Epidermal melanocyte (primary cell): ENCODE measurements at regions not wholly inside any gene's neighbourhood (a gene's known extent, or its start where the extent isn't known, plus 50 kb on each side); places are given as distances from the start of the nearest gene placed in this dataset.

ENCODE experiments used
- DNase-seq: peaks from one replicate; pipeline ENCODE4 v3.0.0; 2011; ENCODE audit warnings: low spot score; ENCODE audit not compliant: insufficient read length

- no peak for DNase-seq
These were observed 121.9 kb downstream of the SETD4 start for GRCh38 chr21:35938446-35938845.

DNA sequence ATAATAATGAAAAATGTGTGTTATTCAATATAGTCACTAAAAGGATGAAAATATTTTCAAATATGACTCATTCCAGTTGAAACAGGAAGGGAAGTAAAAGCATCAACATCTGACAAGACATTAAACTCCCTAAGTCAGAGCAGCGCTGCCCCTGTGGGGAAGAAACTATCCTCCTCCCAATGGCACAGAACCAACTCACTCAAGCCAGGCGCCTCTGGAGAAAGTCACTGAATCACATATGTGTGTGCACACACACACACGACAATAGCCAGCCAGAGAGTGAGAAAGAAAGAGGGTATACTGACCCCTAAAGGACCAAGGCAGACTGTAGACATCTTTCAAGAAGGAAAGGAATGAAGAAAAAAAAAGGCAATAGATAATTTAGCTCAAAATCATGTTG lies 126.9 kb downstream of the SETD4 start:
- DNase-seq, result peak; percentile 42

DNA sequence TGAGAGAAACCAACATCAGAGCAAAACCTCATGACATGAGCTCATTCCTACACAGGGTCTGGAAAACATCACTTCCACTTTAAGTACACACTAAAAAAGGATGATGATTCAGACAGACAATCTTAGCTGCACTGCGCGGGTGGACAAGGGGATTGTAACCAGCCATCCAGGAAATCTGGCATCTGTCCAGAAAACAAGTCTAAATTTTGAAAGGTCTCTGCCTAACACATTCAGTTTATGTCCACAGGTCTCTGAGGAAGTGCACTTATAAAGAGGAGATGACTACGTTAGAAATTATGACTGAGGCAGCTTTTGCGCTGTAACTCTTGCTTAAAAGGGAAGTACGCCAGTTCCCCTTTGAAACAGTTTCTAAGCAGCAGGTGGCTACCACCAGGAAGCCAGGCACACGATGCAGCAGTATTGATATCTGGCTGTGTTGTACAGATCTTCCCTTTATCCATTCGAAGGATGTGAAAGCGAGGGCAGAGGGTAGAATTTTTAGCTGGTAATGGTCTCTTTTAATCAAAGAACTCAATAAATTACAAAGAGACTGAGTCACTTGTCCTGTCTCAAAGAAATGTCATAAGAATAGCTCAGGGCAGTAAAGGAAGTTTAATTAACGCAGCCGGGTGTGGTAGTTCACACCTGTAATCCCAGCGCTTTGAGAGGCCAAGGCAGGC lies 128.0 kb downstream of the SETD4 start:
- DNase-seq, result no peak

DNA sequence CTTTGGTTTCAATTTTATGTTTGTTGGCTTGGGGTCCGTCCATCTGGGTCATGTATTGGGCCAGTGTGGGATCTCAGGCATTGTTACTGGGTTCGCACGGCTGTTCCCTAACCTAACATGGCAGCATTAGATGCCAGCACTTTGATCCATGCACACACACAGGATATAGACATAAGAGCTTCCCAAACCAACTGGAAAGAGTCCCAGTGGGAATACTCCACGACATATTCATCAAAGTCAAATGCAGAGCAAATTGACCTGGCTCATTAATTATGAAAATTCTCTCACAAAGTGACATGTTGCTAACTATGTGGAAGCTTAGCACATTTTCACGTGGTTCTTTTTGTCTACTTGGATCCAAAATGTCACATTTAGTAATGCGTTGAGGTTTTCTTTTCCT lies 130.4 kb downstream of the SETD4 start:
- no peak for DNase-seq

DNA sequence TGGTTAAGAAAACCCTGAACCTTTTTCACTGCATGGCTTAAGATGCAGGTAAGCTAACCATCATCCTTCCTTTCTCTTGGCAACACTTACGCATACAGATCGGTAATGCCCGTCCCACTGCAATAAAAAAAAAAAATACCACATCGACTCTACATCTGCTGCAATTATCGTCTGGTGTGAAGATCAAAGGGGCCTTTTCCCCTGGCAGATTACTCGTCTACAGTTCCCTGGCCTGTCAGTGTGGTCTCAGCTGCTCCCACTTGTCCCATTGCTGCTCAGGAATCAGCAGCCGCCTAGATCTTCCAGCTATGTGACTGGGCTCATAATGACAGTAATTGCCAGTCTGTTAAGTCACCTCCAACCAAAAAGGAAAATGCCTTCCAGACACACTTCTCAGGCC lies 133.1 kb downstream of the SETD4 start:
- DNase-seq, result no peak

GRCh38 chr21:35926003-35926740 lies 134.2 kb downstream of the SETD4 start:
- DNase-seq, result no peak

DNA sequence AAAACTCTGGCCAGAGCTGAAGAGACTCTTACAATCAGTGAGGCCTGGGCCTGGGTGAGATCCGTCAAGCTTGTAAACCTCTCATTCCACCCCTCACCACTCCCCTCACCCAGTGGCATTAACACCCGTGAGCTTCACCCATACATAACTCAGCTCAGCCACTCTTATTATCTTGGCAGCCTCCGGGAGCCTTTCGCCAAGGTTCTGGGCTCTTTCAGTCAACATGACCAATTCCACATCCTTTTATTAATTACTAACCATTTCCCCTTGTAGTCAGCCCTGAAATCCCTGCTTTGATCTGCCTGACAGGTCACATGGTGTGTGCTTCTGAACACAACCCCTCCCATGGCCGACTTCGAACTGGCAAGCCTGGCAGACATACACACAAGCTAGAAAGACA lies 134.8 kb downstream of the SETD4 start:
- no peak for DNase-seq

DNA sequence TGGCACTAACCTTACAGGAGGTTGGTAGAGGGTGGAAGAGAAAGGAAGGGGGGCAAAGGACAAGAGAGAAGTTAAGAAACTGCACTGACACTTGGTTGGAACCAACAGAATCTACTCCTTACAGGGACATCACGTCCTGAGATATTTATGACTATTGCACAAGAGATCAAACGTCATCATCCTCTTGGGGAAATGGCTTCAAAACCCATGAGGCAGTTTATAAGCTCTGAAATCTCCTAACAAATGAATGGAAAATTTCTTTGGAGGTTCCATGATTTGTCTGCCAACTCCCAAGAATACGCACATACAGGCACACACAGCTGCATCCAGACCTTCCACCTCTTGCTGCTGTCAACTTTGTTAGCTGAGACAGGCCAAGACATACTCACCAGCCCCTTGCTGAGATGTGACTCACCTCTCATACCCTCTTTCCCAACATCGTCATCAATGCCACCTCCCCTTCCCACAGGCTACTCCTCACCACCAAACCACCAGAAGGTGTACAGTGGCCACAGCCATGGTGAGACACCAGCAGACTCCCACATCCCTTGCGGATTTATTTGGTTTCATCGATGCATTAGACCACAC lies 135.5 kb downstream of the SETD4 start:
- DNase-seq, result no peak

GRCh38 chr21:35923971-35924370 lies 136.4 kb downstream of the SETD4 start:
- DNase-seq, result no peak

GRCh38 chr21:35922618-35923017 lies 137.7 kb downstream of the SETD4 start:
- peak; percentile 57 for DNase-seq

GRCh38 chr21:35921471-35921870 lies 138.9 kb downstream of the SETD4 start:
- DNase-seq, result no peak

GRCh38 chr21:35920436-35920835 lies 139.9 kb downstream of the SETD4 start:
- DNase-seq, result no peak

DNA sequence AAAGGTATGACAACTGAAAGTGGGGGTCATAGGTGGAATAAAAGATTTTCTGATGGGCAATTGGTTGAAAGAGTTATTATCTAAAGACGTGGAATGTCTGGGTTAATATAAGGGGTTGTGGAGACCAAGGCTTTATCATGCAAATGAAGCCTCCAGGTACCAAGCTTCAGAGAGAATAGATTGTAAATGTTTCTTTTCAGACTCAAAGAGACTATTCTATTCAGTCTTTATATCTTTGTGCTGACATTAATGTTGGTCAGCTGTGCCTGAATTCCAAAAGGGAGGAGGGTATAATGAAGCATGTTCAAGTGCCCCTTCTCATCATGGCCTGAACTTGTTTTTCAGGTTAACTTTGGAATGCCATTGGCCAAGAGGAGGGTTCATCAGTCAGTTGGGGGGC lies 145.3 kb downstream of the SETD4 start:
- no peak for DNase-seq

DNA sequence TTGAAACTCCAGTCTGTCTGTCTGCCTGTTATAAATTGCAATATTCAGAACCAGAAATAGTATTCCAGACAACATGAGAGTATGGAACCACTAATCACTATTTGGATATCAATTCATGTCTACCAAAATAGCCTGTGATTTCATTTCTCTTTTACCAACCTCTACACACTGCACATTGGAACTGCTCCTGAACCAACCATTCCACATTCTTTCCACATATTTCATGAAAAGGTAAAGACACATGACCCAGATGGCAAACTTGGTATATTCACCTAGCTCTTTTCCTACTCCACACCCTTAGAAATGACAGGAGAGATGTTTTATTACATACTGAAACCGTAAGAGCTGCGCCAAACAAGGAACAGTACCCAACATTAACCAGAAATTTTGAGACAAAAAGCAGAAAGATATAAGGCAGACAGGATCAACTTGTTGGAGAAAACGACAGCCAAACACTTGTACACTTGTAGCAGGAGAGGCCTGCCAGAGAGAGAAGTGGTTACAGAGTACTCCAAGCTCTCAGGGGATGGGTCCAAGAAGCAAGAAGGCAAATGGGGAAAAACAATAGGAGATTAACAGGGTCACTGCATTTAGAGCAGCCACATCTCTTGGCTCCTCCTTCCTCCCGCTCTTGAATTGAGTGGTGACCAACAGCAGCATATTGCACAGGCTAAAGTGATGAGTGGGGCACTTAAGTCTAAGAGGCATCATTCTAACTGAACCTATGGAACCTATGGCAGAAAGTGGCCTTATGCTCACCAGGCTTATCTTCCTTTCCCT lies 148.7 kb downstream of the SETD4 start:
- DNase-seq, result no peak

DNA sequence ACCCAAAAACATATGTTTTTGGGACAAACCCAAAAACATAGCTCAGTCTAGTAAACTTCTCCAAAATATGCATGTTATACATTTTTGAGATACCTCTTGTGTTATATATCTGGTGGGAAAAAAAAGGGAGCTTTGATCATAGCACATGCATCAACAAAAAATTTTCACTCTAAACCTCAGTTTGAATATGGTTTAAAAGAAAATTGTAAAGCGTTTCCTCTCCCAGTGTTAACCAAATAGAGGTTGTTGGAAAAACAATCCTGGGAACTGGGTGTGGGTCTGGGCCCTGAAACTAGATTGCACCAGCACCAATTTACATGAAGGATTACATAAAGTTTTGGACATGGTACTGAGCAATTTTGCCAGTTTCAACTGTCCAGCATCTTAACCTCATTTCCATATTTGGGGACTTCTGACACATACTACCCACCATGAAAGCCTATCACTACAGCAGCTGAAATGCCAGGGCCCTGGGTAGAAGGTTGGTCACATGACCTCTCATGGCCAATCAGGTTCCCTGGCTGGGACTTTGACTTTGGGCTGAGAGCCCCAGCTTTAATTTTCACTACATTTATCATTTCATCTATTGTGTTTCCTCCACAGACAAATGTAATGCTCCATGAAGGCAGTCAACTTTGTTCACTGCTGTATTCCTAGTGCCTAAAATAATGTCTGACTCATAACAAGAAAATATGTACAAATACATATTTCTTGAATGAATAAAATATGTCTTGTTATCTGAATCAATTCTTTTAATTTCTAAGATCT lies 150.7 kb downstream of the SETD4 start:
- DNase-seq, result no peak

GRCh38 chr21:35908311-35909078 lies 151.8 kb downstream of the SETD4 start:
- DNase-seq, result no peak

DNA sequence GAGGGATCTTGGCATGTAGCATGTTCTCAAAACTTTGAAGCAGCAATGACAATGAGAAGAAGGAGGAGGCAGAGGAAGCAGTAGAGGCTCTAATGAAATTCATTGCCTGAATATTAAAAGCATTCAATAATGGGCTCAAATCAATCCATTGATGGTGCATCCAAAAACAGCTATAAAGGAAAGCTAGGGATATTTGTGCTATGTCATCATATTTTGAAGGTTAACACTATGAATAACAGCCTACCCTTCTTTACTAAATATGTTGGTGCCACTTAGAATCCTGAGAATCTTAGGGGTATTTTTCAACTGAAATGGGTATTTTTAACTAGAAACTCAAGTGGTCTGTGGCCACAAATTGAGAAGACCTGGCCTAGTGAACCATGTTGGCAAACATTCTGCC lies 153.7 kb downstream of the SETD4 start:
- no peak for DNase-seq

DNA sequence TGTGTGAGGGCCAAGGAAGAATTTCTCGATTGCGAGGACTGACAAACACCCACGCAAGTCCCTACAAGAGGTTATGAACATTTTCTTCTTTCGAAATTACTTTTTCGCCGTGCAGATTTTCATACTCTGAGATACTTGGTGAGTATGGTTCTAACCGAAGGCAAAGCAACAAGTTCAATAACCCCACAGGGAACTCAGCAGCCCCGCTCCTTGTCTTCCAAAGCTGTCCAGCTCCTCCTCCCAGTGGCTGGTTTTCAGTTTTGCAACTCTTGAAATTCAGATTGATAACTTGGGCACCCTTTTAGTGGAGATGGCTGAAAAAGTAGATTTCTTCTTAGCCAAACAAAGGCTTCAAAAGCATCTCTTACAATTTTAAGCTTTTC lies 154.4 kb downstream of the SETD4 start:
- no peak for DNase-seq

- DNase-seq, result no peak
These were observed 155.0 kb downstream of the SETD4 start for GRCh38 chr21:35905096-35905962.

DNA sequence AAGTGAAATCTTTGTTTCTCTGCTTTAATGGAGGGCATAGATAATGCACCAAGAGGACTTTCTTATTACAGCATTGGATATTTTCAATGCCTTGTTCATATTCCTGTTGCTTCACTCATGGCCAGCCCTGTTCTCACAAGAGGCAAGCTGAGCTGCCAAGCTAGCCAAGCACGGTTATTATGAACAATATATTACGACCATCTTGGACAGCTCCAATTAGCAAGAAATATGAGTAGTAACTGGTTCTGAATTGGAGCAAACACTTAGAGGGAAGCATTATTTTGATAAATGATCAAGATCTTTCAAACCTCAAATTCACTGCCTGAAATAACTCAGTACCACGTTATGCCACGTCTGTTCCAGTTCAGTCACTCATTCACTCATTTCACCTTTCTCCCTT lies 159.8 kb downstream of the SETD4 start:
- DNase-seq, result no peak
